Astrocyte of the spinal cord (primary cell): ENCODE measurements at regions not wholly inside any gene's neighbourhood (a gene's known extent, or its start where the extent isn't known, plus 50 kb on each side); places are given as distances from the start of the nearest gene placed in this dataset.
"Not testable (repeated sequence)": the region's sequence is repeated elsewhere in the genome, so short reads cannot be mapped to it uniquely, and the experiment has no call there.

Experiments
- DNase-seq: peaks from one replicate; pipeline ENCODE4 v3.0.0; 2011; ENCODE audit warnings: low read depth, low spot score
- H3K4me3 ChIP-seq: 2 replicates; pipeline ENCODE4 v1.5.1; 2011; ENCODE audit warnings: low read depth, mild to moderate bottlenecking, low read length, moderate library complexity
- CTCF ChIP-seq: IDR thresholded peaks from 2 replicates; pipeline ENCODE4 v1.5.1; 2012; ENCODE audit warnings: low read depth, mild to moderate bottlenecking, low read length, inconsistent platforms
- in situ Hi-C: cut with HindIII; loops from 2 replicates; pipeline ENCODE4 v1.10.0; 2017; ENCODE audit warnings: low sequenced_read_pairs

- TF ChIP-seq CTCF: no peak
- H3K4me3 ChIP-seq: no peak overlapping the region
- DNase-seq: no peak
- in situ Hi-C loops: no loop called here
Measured at GRCh38 chr13:76319921-76320320, 566.3 kb downstream of the KCTD12 start.

- TF ChIP-seq CTCF: no peak
- DNase-seq: no peak
- no peak overlapping the region for H3K4me3 ChIP-seq
- in situ Hi-C loops: no loop called here
Measured at GRCh38 chr13:76316998-76317527, 569.1 kb downstream of the KCTD12 start.

- H3K4me3 ChIP-seq: no peak overlapping the region
- DNase-seq: no peak
- in situ Hi-C loops: no loop called here
- no peak for TF ChIP-seq CTCF
Measured at GRCh38 chr13:76314495-76314894, 571.7 kb downstream of the KCTD12 start.

DNA sequence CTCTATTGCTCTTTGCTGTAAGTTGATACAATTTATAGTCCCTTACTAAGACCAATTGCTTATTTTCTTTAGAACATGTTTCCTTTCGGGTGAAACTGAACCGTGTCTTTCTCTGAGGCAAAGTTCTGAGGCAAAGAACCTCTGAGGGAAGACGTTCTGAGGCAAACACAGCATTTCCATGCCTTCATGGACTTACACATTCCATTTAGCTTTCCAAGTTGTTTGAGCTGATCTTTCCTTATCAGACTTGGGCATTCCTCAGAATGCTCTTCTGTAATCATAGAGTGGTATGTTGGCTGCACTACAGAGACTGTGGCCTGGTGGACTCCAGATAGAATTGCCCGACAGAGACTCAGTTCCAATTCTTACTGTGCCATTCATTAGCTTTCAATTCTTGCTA lies 579.1 kb downstream of the KCTD12 start:
- no peak for TF ChIP-seq CTCF
- in situ Hi-C loops: no loop called here
- no peak overlapping the region for H3K4me3 ChIP-seq
- peak; percentile 58 for DNase-seq

DNA sequence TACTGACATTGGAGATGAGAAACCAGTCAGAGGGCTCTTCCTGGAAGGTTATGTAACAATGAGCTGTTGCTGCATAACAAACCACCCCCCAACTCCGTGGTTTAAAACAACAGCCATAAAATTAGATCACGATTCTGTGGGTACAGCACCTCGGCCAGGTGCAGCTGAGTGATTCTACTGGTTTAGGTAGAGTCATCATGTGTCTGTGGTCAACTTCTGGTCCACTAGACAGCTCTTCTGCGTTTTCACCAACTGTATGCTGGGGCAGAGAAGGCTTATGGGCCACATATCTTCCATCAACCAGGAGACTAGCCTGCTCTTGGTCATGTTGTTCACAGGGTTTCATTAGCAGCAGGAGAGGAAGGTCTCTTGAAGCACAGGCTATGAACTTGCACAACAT lies 585.5 kb downstream of the KCTD12 start:
- no peak for DNase-seq
- in situ Hi-C loops: no loop called here
- no peak for TF ChIP-seq CTCF
- H3K4me3 ChIP-seq: no peak overlapping the region

DNA sequence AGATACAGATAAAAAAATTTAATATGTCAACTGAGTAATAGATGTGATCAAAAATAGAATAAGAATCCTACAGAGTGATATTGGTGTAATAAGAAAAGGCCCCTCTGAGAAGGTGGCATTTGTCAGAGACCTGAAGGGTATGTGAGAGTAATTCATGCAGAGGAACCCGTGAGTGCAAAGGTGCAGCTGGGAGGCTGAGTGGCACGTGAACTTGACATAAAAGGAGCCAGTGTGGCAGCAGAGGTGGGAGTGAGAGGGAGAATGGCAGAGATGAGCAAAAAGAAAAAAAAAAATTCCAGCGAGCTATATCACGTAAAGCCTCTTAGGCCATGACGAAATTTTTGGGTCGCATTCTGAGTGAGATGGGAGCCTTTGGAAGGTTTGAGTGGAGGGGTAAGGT lies 588.9 kb downstream of the KCTD12 start:
- DNase-seq: no peak
- H3K4me3 ChIP-seq: no peak overlapping the region
- TF ChIP-seq CTCF: no peak
- in situ Hi-C loops: no loop called here

- DNase-seq: no peak
- H3K4me3 ChIP-seq: no peak overlapping the region
- no peak for TF ChIP-seq CTCF
- in situ Hi-C loops: no loop called here
Measured at GRCh38 chr13:76296751-76297150, 589.5 kb downstream of the KCTD12 start.

GRCh38 chr13:76295020-76295419 lies 591.2 kb downstream of the KCTD12 start:
- H3K4me3 ChIP-seq, DNase-seq, in situ Hi-C loops: not testable (repeated sequence)
